ENCODE measurements at regions not wholly inside any gene's neighbourhood (a gene's known extent, or its start where the extent isn't known, plus 50 kb on each side); places are given as distances from the start of the nearest gene placed in this dataset.

DNA sequence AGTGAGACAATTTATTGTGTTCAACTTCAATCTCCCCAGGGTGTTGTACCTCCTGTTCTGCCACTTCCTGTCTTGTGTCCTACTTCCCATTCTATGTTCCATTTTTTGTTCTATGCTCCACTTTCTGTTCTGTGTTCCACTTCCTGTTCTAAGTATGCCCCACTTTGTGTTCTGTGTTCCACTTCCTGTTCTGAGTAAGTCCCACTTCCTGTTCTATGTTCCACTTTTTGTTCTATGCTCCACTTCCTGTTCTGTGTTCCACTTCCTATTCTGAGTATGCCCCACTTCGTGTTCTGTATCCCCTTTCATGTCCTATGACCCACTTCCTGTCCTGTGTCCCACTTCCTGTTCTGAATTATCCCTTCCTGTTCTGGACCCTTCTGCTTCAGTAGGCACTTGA lies 732.7 kb downstream of the TBC1D22A start:
- TF ChIP-seq POLR2A (IDR thresholded peaks at IDR 0.05) = no peak
- TF ChIP-seq, protein P1, sequence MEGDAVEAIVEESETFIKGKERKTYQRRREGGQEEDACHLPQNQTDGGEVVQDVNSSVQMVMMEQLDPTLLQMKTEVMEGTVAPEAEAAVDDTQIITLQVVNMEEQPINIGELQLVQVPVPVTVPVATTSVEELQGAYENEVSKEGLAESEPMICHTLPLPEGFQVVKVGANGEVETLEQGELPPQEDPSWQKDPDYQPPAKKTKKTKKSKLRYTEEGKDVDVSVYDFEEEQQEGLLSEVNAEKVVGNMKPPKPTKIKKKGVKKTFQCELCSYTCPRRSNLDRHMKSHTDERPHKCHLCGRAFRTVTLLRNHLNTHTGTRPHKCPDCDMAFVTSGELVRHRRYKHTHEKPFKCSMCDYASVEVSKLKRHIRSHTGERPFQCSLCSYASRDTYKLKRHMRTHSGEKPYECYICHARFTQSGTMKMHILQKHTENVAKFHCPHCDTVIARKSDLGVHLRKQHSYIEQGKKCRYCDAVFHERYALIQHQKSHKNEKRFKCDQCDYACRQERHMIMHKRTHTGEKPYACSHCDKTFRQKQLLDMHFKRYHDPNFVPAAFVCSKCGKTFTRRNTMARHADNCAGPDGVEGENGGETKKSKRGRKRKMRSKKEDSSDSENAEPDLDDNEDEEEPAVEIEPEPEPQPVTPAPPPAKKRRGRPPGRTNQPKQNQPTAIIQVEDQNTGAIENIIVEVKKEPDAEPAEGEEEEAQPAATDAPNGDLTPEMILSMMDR (IDR thresholded peaks at IDR 0.05) = no peak
- TF ChIP-seq EP300 (IDR thresholded peaks at IDR 0.05) = no peak

All from tibial nerve (tissue), 4 donors.